GM23248 (cell line): ENCODE measurements at regions not wholly inside any gene's neighbourhood (a gene's known extent, or its start where the extent isn't known, plus 50 kb on each side); places are given as distances from the start of the nearest gene placed in this dataset.

Source experiments
- DNase-seq: peaks from one replicate; pipeline ENCODE4 v3.0.0-alpha.2; 2015
- H2AFZ ChIP-seq: fragments of 200-600 bp; sonication (generic); 2 replicates; pipeline ENCODE4 v1.6.1; 2016; ENCODE audit warnings: antibody characterized with exemption
- H3F3A ChIP-seq: fragments of 200-600 bp; sonication (generic); 2 replicates; pipeline ENCODE4 v1.6.1; 2016; ENCODE audit warnings: mild to moderate bottlenecking, antibody characterized with exemption, mixed run types; ENCODE audit not compliant: insufficient read depth
- H3K27ac ChIP-seq: fragments of 200-600 bp; sonication (generic); 2 replicates; pipeline ENCODE4 v1.5.1; 2016; ENCODE audit warnings: mild to moderate bottlenecking
- H3K27me3 ChIP-seq: fragments of 200-600 bp; sonication (generic); replicated peaks from 2 replicates; pipeline ENCODE4 v1.6.1; 2016; ENCODE audit warnings: mild to moderate bottlenecking; ENCODE audit not compliant: insufficient read depth
- H3K36me3 ChIP-seq: fragments of 200-600 bp; sonication (generic); 2 replicates; pipeline ENCODE4 v1.6.1; 2016; ENCODE audit warnings: low read depth, mild to moderate bottlenecking
- H3K4me1 ChIP-seq: fragments of 200-600 bp; sonication (generic); 2 replicates; pipeline ENCODE4 v1.6.1; 2016; ENCODE audit warnings: mild to moderate bottlenecking; ENCODE audit not compliant: insufficient read depth
- H3K4me2 ChIP-seq: fragments of 200-600 bp; sonication (generic); one replicate; pipeline ENCODE4 v1.6.1; 2016; ENCODE audit warnings: mild to moderate bottlenecking; ENCODE audit not compliant: unreplicated experiment
- H3K4me3 ChIP-seq: fragments of 200-600 bp; sonication (generic); 2 replicates; pipeline ENCODE4 v1.5.1; 2016; ENCODE audit warnings: mild to moderate bottlenecking
- H3K79me2 ChIP-seq: fragments of 200-600 bp; sonication (generic); 2 replicates; pipeline ENCODE4 v1.6.1; 2016; ENCODE audit warnings: mild to moderate bottlenecking; ENCODE audit not compliant: insufficient read depth
- H3K9ac ChIP-seq: fragments of 200-600 bp; sonication (generic); 2 replicates; pipeline ENCODE4 v1.6.1; 2016; ENCODE audit warnings: mild to moderate bottlenecking
- H3K9me2 ChIP-seq: fragments of 200-600 bp; sonication (generic); 2 replicates; pipeline ENCODE4 v1.6.1; 2016; ENCODE audit warnings: mixed run types, mild to moderate bottlenecking, moderate library complexity; ENCODE audit not compliant: insufficient read depth
- H3K9me3 ChIP-seq: fragments of 200-600 bp; sonication (generic); one replicate; pipeline ENCODE4 v1.6.1; 2017; ENCODE audit warnings: low read depth
- H4K20me1 ChIP-seq: fragments of 200-600 bp; sonication (generic); 2 replicates; pipeline ENCODE4 v1.6.0; 2016; ENCODE audit not compliant: insufficient read depth
- EZH2 ChIP-seq: fragments of 200-600 bp; sonication (generic); IDR thresholded peaks from 2 replicates; pipeline ENCODE4 v1.6.1; 2018; ENCODE audit warnings: antibody characterized with exemption, mild to moderate bottlenecking; ENCODE audit not compliant: insufficient read depth, poor library complexity, severe bottlenecking
- EZH2phosphoT487 ChIP-seq: fragments of 200-600 bp; sonication (generic); IDR thresholded peaks from 2 replicates; pipeline ENCODE4 v1.6.1; 2018; ENCODE audit warnings: antibody characterized with exemption, moderate library complexity, mild to moderate bottlenecking, low read depth; ENCODE audit not compliant: insufficient read depth
- WGBS, 2 experiments: methylation state at CpG; one replicate each; pipeline ENCODE4 v1.1.6; 2015 to 2017; ENCODE audit warnings: low lambda C conversion rate in 2 of 2, low coverage in 1 of 2; ENCODE audit errors: missing lambda C conversion rate in 2 of 2; 5-methylcytosine and 5-hydroxymethylcytosine counted together
- in situ Hi-C: fragments of 300-500 bp; cut with MboI; formaldehyde crosslinking; loops from 2 replicates; pipeline ENCODE4 v1.15.0; 2020

DNA sequence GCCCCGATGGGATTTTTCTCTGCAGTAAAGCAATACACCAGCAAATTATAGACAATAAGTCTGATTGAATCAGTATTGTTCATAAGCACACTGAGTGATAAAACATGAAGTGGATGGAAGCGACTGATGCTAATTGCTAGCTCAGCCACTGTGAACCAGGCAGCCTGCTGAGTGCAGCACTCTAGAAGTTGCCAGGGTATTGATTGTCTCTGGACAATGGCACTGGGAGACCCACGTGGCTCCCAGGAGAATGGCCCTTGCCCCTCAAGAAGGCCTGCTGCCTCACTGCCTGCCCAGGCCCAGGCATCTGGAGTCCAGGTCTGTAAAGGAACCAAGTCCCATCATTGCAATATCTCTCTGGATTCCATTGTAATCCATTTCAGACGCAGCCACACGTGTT lies 80.4 kb upstream of the TCERG1L start:
- no peaks in the 10 kb centered on the region for H3K9me2 ChIP-seq
- no peaks in the 10 kb centered on the region for H3K4me1 ChIP-seq
- H3K79me2 ChIP-seq: no peaks in the 10 kb centered on the region
- H2AFZ ChIP-seq: no peak overlapping the region
- no peaks in the 10 kb centered on the region for H3F3A ChIP-seq
- no peak overlapping the region for H3K9ac ChIP-seq
- H3K27me3 ChIP-seq: no peaks in the 10 kb centered on the region
- TF ChIP-seq EZH2 (no peak), EZH2phosphoT487 (no peak)
- no peak for DNase-seq
- H3K9me3 ChIP-seq: no peaks in the 10 kb centered on the region
- no peak overlapping the region for H3K27ac ChIP-seq
- no peaks in the 10 kb centered on the region for H3K36me3 ChIP-seq
- H3K4me3 ChIP-seq: no peak overlapping the region
- in situ Hi-C loops: no loop called here
- H4K20me1 ChIP-seq: no peaks in the 10 kb centered on the region
- H3K4me2 ChIP-seq: no peak overlapping the region
- WGBS, 2 experiments: 3% methylated on average over 5 of the region's 5 CpGs

- H3K27me3 ChIP-seq: no peaks in the 10 kb centered on the region
- no peaks in the 10 kb centered on the region for H3K9me2 ChIP-seq
- no peaks in the 10 kb centered on the region for H3F3A ChIP-seq
- no peak overlapping the region for H3K4me3 ChIP-seq
- no peaks in the 10 kb centered on the region for H4K20me1 ChIP-seq
- H2AFZ ChIP-seq: no peak overlapping the region
- H3K36me3 ChIP-seq: no peaks in the 10 kb centered on the region
- H3K4me2 ChIP-seq: no peak overlapping the region
- TF ChIP-seq EZH2phosphoT487 (no peak), EZH2 (no peak)
- in situ Hi-C loops: no loop called here
- DNase-seq: peak; percentile 2
- no peaks in the 10 kb centered on the region for H3K79me2 ChIP-seq
- H3K4me1 ChIP-seq: no peaks in the 10 kb centered on the region
- H3K9ac ChIP-seq: no peak overlapping the region
- no peak overlapping the region for H3K27ac ChIP-seq
- H3K9me3 ChIP-seq: no peaks in the 10 kb centered on the region
- 32 to 33% methylated on average over 20 of the region's 20 CpGs for WGBS, 2 experiments
Measured at GRCh38 chr10:131396121-131397050, 84.9 kb upstream of the TCERG1L start.

DNA sequence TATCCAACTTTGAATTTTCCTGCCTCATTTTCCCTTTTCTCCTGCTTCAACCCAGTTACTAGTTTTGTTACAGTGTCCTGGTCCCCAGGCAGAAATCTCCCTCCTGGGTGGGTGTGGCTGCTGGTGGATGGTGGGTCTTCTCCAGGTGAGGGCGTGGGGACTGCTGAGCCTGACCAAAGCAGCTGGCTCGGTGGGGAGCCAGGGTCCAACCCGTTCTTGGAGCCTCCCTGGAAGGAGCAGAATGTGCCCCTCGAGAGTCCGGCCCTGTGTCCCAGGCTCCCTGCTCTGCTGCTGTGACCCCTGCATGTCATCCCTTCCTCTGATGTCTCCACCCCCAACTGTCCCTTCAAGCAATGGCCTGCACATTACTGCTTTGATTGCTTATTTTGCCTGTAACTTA lies 86.6 kb upstream of the TCERG1L start:
- Histone ChIP-seq H3K79me2 (no peaks in the 10 kb centered on the region), H4K20me1 (no peaks in the 10 kb centered on the region), H3K4me3 (no peak overlapping the region), H3K27me3 (no peaks in the 10 kb centered on the region), H2AFZ (no peak overlapping the region), H3K9me2 (no peaks in the 10 kb centered on the region), H3K4me2 (no peak overlapping the region), H3K36me3 (no peaks in the 10 kb centered on the region), H3K9ac (no peak overlapping the region), H3K9me3 (no peaks in the 10 kb centered on the region), H3K4me1 (no peaks in the 10 kb centered on the region), H3K27ac (no peak overlapping the region), H3F3A (no peaks in the 10 kb centered on the region)
- no peak for TF ChIP-seq EZH2
- no peak for TF ChIP-seq EZH2phosphoT487
- 12 to 33% methylated on average over 5 of the region's 5 CpGs for WGBS, 2 experiments
- in situ Hi-C loops: no loop called here
- DNase-seq: no peak

DNA sequence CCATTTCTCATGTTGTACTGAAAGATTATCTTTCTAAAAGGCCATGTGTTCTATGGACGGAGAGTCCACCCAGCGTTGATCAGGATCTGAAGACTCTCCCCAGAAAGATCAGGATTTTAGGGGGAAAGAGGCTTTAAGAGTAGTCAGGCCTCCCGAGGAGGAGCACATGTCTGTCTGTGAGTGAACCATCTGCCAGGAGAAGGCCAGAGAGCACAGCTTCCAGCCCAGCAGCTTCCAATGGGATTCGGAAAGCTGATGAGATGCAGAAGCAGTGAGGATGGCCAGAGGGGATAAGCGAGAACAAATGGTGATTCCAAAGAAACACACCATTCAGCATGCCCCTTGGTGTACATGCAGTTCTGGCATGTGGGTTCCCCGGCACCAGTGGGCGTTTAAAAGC lies 88.5 kb upstream of the TCERG1L start:
- Histone ChIP-seq H3K4me3 (no peak overlapping the region), H4K20me1 (no peaks in the 10 kb centered on the region), H3F3A (no peaks in the 10 kb centered on the region), H3K27me3 (no peaks in the 10 kb centered on the region), H2AFZ (no peak overlapping the region), H3K36me3 (no peaks in the 10 kb centered on the region), H3K27ac (no peak overlapping the region), H3K9ac (no peak overlapping the region), H3K9me3 (no peaks in the 10 kb centered on the region), H3K4me2 (no peak overlapping the region), H3K4me1 (no peaks in the 10 kb centered on the region), H3K79me2 (no peaks in the 10 kb centered on the region), H3K9me2 (no peaks in the 10 kb centered on the region)
- no peak for DNase-seq
- in situ Hi-C loops: no loop called here
- no peak for TF ChIP-seq EZH2
- no peak for TF ChIP-seq EZH2phosphoT487
- 24 to 34% methylated on average over 7 of the region's 7 CpGs for WGBS, 2 experiments
